ENCODE measurements at regions not wholly inside any gene's neighbourhood (a gene's known extent, or its start where the extent isn't known, plus 50 kb on each side); places are given as distances from the start of the nearest gene placed in this dataset.

DNA sequence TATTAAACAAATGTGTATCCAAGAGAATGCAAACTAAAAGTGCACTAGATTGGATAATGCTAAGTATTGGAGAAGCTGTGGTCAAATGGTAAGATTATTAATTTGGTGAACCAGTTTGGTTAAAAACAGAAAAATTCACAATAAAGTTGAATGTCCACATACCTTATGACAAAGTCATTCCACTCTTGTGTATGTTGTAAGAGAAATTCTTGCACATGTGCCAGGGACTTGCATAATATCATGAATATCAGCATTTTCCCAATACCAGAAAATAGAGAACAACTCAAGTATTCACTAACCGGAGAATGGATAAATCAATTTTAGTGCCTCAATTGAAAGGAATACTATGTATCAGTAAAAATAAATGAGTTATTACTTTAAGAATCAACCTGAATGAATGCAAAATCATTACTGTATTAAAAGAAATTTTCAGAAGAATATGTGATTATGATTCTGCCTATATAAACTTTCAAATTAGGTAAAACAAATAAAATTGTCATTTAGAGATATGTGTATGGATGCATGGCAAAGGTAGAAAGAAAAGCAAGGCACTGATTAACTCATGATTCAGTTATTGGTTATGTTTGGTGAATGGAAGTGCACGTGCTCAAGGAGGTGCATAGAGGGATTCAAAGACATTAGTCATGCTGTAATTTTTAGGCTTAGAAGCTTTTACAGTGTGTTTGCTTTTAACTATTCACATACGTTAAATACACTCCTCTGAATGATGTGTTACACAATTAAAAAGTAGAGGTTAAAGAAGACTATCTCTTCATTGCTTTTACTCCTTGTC lies 217.4 kb upstream of the KCNK2 start:
- TF ChIP-seq, protein P1, sequence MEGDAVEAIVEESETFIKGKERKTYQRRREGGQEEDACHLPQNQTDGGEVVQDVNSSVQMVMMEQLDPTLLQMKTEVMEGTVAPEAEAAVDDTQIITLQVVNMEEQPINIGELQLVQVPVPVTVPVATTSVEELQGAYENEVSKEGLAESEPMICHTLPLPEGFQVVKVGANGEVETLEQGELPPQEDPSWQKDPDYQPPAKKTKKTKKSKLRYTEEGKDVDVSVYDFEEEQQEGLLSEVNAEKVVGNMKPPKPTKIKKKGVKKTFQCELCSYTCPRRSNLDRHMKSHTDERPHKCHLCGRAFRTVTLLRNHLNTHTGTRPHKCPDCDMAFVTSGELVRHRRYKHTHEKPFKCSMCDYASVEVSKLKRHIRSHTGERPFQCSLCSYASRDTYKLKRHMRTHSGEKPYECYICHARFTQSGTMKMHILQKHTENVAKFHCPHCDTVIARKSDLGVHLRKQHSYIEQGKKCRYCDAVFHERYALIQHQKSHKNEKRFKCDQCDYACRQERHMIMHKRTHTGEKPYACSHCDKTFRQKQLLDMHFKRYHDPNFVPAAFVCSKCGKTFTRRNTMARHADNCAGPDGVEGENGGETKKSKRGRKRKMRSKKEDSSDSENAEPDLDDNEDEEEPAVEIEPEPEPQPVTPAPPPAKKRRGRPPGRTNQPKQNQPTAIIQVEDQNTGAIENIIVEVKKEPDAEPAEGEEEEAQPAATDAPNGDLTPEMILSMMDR (conservative IDR thresholded peaks at IDR 0.05; ENCODE audit: low read depth, low read length), result no peak
- TF ChIP-seq EZH2 (IDR thresholded peaks at IDR 0.05; ENCODE audit: borderline replicate concordance, low read depth, low read length, poor library complexity, severe bottlenecking), result no peak
